H1 (cell line): ENCODE measurements at regions not wholly inside any gene's neighbourhood (a gene's known extent, or its start where the extent isn't known, plus 50 kb on each side); places are given as distances from the start of the nearest gene placed in this dataset.
A peak's percentile ranks its signal among the peaks of the same experiment; 100 is the strongest.

Experiments
- CTCF ChIA-PET: fragments of 300-600 bp; sonication (Branson Sonifier 250); formaldehyde crosslinking; loops from one replicate; lab custom pipeline; 2021; ENCODE audit not compliant: partially characterized antibody; lab: Charles Lee
- POLR2A ChIA-PET: fragments of 300-600 bp; sonication (Branson Sonifier 250); formaldehyde crosslinking; loops from one replicate; lab custom pipeline; 2021; ENCODE audit warnings: inconsistent platforms; ENCODE audit not compliant: partially characterized antibody; lab: Charles Lee
- DNase-seq, 2 experiments: peaks; one replicate each; pipeline versions ENCODE4 v3.0.0 to v3.0.0-alpha.2; 2010 to 2022; ENCODE audit warnings: low spot score in 2 of 2, low read depth in 1 of 2, mixed read lengths in 1 of 2
- FAIRE-seq: peaks from 2 replicates; lab custom pipeline; 2011; peaks lifted over from hg19 to GRCh38; lab: Jason Lieb, UNC
- H2AFZ ChIP-seq: 2 replicates; pipeline ENCODE4 v1.8.1; 2012; ENCODE audit warnings: low read length, inconsistent platforms
- H2AK5ac ChIP-seq: 2 replicates; pipeline ENCODE4 v1.6.1; 2013; ENCODE audit warnings: low read depth, low read length
- H2BK120ac ChIP-seq: replicated peaks from 2 replicates; pipeline ENCODE3; 2013; ENCODE audit warnings: low read depth, low read length, inconsistent platforms
- H2BK12ac ChIP-seq: 2 replicates; pipeline ENCODE4 v1.6.1; 2013; ENCODE audit warnings: low read depth, low read length
- H2BK15ac ChIP-seq: 2 replicates; pipeline ENCODE4 v1.6.1; 2013; ENCODE audit warnings: low read length
- H2BK20ac ChIP-seq: 2 replicates; pipeline ENCODE4 v1.6.1; 2013; ENCODE audit warnings: low read length
- H2BK5ac ChIP-seq: 2 replicates; pipeline ENCODE4 v1.6.1; 2013; ENCODE audit warnings: low read depth, low read length
- H3K14ac ChIP-seq: 2 replicates; pipeline ENCODE4 v1.6.1; 2013; ENCODE audit warnings: inconsistent platforms; ENCODE audit not compliant: insufficient read length
- H3K18ac ChIP-seq: 2 replicates; pipeline ENCODE4 v1.6.1; 2013; ENCODE audit warnings: low read length; ENCODE audit errors: extremely low read depth
- H3K23ac ChIP-seq: 2 replicates; pipeline ENCODE4 v1.6.1; 2013; ENCODE audit warnings: inconsistent platforms; ENCODE audit not compliant: insufficient read length
- H3K23me2 ChIP-seq: 2 replicates; pipeline ENCODE4 v1.6.1; 2013; ENCODE audit warnings: low read depth, low read length
- H3K27ac ChIP-seq: 2 replicates; pipeline ENCODE4 v1.6.1; 2011; ENCODE audit warnings: low read depth, low read length, inconsistent platforms
- H3K27me3 ChIP-seq, 4 experiments: replicated peaks in 1 of 4; 1 replicate in 1 of 4; 2 replicates in 3 of 4; pipeline versions ENCODE4 v1.6.1 to v1.8.1; 2011 to 2013; ENCODE audit warnings: low read length in 3 of 4, mild to moderate bottlenecking in 3 of 4, inconsistent platforms in 2 of 4, mixed read lengths in 2 of 4, moderate library complexity in 1 of 4; ENCODE audit not compliant: control insufficient read depth in 3 of 4, insufficient read depth in 3 of 4; ENCODE audit errors: extremely low read depth in 1 of 4
- H3K36me3 ChIP-seq, 4 experiments: 2 replicates each; pipeline versions ENCODE4 v1.6.1 to v1.8.1; 2011 to 2013; ENCODE audit warnings: mild to moderate bottlenecking in 4 of 4, low read length in 3 of 4, moderate library complexity in 2 of 4, control low read depth in 1 of 4, inconsistent platforms in 1 of 4; ENCODE audit not compliant: insufficient read depth in 4 of 4, control insufficient read depth in 2 of 4
- H3K4ac ChIP-seq: replicated peaks from 2 replicates; pipeline ENCODE3; 2013; ENCODE audit warnings: low read length, low read depth, mixed read lengths, inconsistent platforms; ENCODE audit not compliant: insufficient read length
- H3K4me1 ChIP-seq, 4 experiments: replicated peaks in 1 of 4; 1 replicate in 1 of 4; 2 replicates in 3 of 4; pipeline versions ENCODE4 v1.6.1 to v1.8.1; 2011 to 2013; ENCODE audit warnings: low read length in 3 of 4, inconsistent platforms in 2 of 4, mixed read lengths in 1 of 4; ENCODE audit not compliant: insufficient read depth in 4 of 4, control insufficient read depth in 3 of 4
- H3K4me2 ChIP-seq, 2 experiments: 2 replicates each; pipeline versions ENCODE4 v1.6.1 to v1.8.1; 2011 to 2013; ENCODE audit warnings: low read depth in 2 of 2, low read length in 2 of 2, control low read depth in 1 of 2, inconsistent platforms in 1 of 2, mild to moderate bottlenecking in 1 of 2; ENCODE audit not compliant: insufficient read depth in 1 of 2
- H3K4me3 ChIP-seq, 4 experiments: fragments of 200-600, 300-600 bp in 1 of 4; sonication (generic), shearing (Covaris generic), sonication (Bioruptor Twin) in 1 of 4; 2 replicates each; pipeline versions ENCODE4 v1.5.1 to v1.8.1; 2011 to 2016; ENCODE audit warnings: low read length in 4 of 4, low read depth in 3 of 4, control low read depth in 2 of 4, inconsistent platforms in 2 of 4, mild to moderate bottlenecking in 2 of 4, mixed read lengths in 1 of 4, moderate library complexity in 1 of 4; ENCODE audit not compliant: insufficient read depth in 2 of 4; ENCODE audit errors: extremely low read depth in 1 of 4
- H3K56ac ChIP-seq: replicated peaks from 2 replicates; pipeline ENCODE3; 2013; ENCODE audit warnings: low read depth, mild to moderate bottlenecking, mixed read lengths, low read length, inconsistent platforms; ENCODE audit not compliant: insufficient read length
- H3K79me1 ChIP-seq: 2 replicates; pipeline ENCODE4 v1.6.1; 2013; ENCODE audit warnings: low read depth, low read length, control low read depth
- H3K79me2 ChIP-seq, 2 experiments: 2 replicates each; pipeline versions ENCODE4 v1.6.1 to v1.8.1; 2012 to 2013; ENCODE audit warnings: low read length in 2 of 2, mild to moderate bottlenecking in 2 of 2, inconsistent platforms in 1 of 2; ENCODE audit not compliant: insufficient read depth in 2 of 2, control insufficient read depth in 1 of 2
- H3K9ac ChIP-seq, 4 experiments: replicated peaks in 1 of 4; 1 replicate in 1 of 4; 2 replicates in 3 of 4; pipeline versions ENCODE4 v1.6.1 to v1.8.1; 2011 to 2013; ENCODE audit warnings: low read depth in 3 of 4, low read length in 3 of 4, control low read depth in 2 of 4, mild to moderate bottlenecking in 2 of 4, moderate library complexity in 2 of 4, inconsistent platforms in 1 of 4; ENCODE audit errors: extremely low read depth in 1 of 4
- H3K9me3 ChIP-seq, 2 experiments: 2 replicates each; pipeline versions ENCODE4 v1.6.1 to v1.8.1; 2012 to 2013; ENCODE audit warnings: mild to moderate bottlenecking in 2 of 2, moderate library complexity in 2 of 2, control low read depth in 1 of 2, inconsistent platforms in 1 of 2, low read depth in 1 of 2, low read length in 1 of 2, mixed read lengths in 1 of 2; ENCODE audit not compliant: insufficient read depth in 2 of 2
- H4K20me1 ChIP-seq, 2 experiments: replicated peaks in 1 of 2; 2 replicates each; pipeline versions ENCODE3 to v1.8.1; 2011 to 2013; ENCODE audit warnings: inconsistent platforms in 2 of 2, low read length in 2 of 2, mild to moderate bottlenecking in 1 of 2; ENCODE audit not compliant: insufficient read depth in 2 of 2, control insufficient read depth in 1 of 2
- H4K5ac ChIP-seq: 2 replicates; pipeline ENCODE4 v1.6.1; 2013; ENCODE audit warnings: low read length, low read depth, mixed read lengths, inconsistent platforms; ENCODE audit not compliant: insufficient read length
- H4K8ac ChIP-seq: 2 replicates; pipeline ENCODE4 v1.8.0; 2013; ENCODE audit warnings: mild to moderate bottlenecking, moderate library complexity, low read length, inconsistent platforms; ENCODE audit not compliant: insufficient read depth; ENCODE audit errors: extremely low read depth
- H4K91ac ChIP-seq: replicated peaks from 2 replicates; pipeline ENCODE3; 2013; ENCODE audit warnings: low read length, mixed read lengths, inconsistent platforms; ENCODE audit not compliant: insufficient read length
- CTCF ChIP-seq, 3 experiments: IDR thresholded peaks; 1 replicate in 2 of 3; 2 replicates in 1 of 3; pipeline versions ENCODE4 v1.5.1 to v1.6.1; 2011; ENCODE audit warnings: low read length in 3 of 3, mild to moderate bottlenecking in 3 of 3, inconsistent platforms in 2 of 3, low read depth in 1 of 3, moderate library complexity in 1 of 3; ENCODE audit not compliant: insufficient read depth in 1 of 3; ENCODE audit errors: control extremely low read depth in 1 of 3
- RAD21 ChIP-seq, 2 experiments: IDR thresholded peaks in 1 of 2; conservative IDR thresholded peaks in 1 of 2; 2 replicates each; pipeline ENCODE4 v1.6.1; 2011; ENCODE audit warnings: low read depth in 2 of 2, low read length in 2 of 2, improper control_type of control experiment in 1 of 2, inconsistent platforms in 1 of 2, mild to moderate bottlenecking in 1 of 2, moderate library complexity in 1 of 2
- RNF2 ChIP-seq: fragments of 200-900, 300-1000 bp; sonication (generic); IDR thresholded peaks from 2 replicates; pipeline ENCODE4 v1.7.1; 2016; ENCODE audit warnings: borderline replicate concordance, low read depth, mild to moderate bottlenecking, antibody characterized with exemption, low read length; ENCODE audit not compliant: poor library complexity, severe bottlenecking; ENCODE audit errors: missing control alignments
- WGBS, 2 experiments: shearing (Covaris generic) in 1 of 2; methylation state at CpG; one replicate each; pipeline versions ENCODE4 v1.1.6 to v1.1.7; 2013 to 2015; ENCODE audit warnings: low lambda C conversion rate in 2 of 2, mixed read lengths in 2 of 2, inconsistent platforms in 1 of 2, low coverage in 1 of 2, missing lambda C conversion rate in 1 of 2; ENCODE audit not compliant: insufficient replicate concordance in 2 of 2, insufficient coverage in 1 of 2, insufficient read length in 1 of 2; ENCODE audit errors: extremely low coverage in 1 of 2, missing lambda C conversion rate in 1 of 2; 5-methylcytosine and 5-hydroxymethylcytosine counted together

GRCh38 chr16:63461248-63461841 is 1425.1 kb upstream of the CDH8 start:
- Histone ChIP-seq H3K23me2 (no peaks in the 10 kb centered on the region; the same call in 1 of the 2 replicates), H3K4me1 (peaks cover 0 to 3% (median 0%) of the 10 kb centered on the region in 4 experiments; a peak in 1 of 7 replicates), H3K27me3 (no peaks in the 10 kb centered on the region), H4K5ac (no peak overlapping the region), H2BK20ac (0 out of 2 replicates have a peak overlapping the region, but pooled peaks have one; percentile 9), H3K18ac (no peak overlapping the region), H2BK120ac (no peak overlapping the region), H3K27ac (no peak overlapping the region), H3K4ac (no peak overlapping the region), H3K9ac (no peak overlapping the region), H3K36me3 (no peaks in the 10 kb centered on the region), H3K14ac (no peak overlapping the region), H3K4me3 (no peak overlapping the region), H3K9me3 (no peaks in the 10 kb centered on the region), H3K4me2 (no peak overlapping the region), H2BK5ac (no peak overlapping the region), H3K56ac (no peak overlapping the region), H2AFZ (peak overlapping the region; percentile 65; the same call in 1 of the 2 replicates), H2AK5ac (no peak overlapping the region), H2BK12ac (no peak overlapping the region)
- 87% methylated on average over 3 of the region's 3 CpGs; no CpG with 5 or more reads in 1 of the 2 experiments for WGBS, 2 experiments
- FAIRE-seq (peak; percentile 55), DNase-seq (peak in 1 of 2 experiments; percentile 50)
- POLR2A ChIA-PET, result no interaction called here
- TF ChIP-seq RAD21 (IDR thresholded peaks at IDR 0.05 in 1 of 2, conservative IDR thresholded peaks at IDR 0.05 in 1 of 2; ENCODE audit: low read depth in 2 of 2, low read length in 2 of 2) (peak; percentile 88 to 89), CTCF (IDR thresholded peaks at IDR 0.05; ENCODE audit: control extremely low read depth in 1 of 3, insufficient read depth in 1 of 3, low read depth in 1 of 3, low read length in 3 of 3) (peak in 2 of 3 experiments; percentile 46 to 52; a peak in 2 of 4 replicates), RNF2 (no peak)
- TF ChIP-seq, all 59 proteins: peak for 2
- no peak overlapping the region for H4K91ac ChIP-seq
- H2BK15ac ChIP-seq, result no peak overlapping the region
- H3K23ac ChIP-seq, result no peak overlapping the region
- no peak overlapping the region for H4K8ac ChIP-seq
- no peaks in the 10 kb centered on the region for H3K79me1 ChIP-seq
- no peaks in the 10 kb centered on the region for H4K20me1 ChIP-seq
- no peaks in the 10 kb centered on the region for H3K79me2 ChIP-seq
- CTCF ChIA-PET, result interaction anchor here (0.6 to 6.6 kb wide), 50 partner anchors 10 to 1597 kb away, joined by 3 to 68 read pairs (median 4); no protein-coding TSS in a partner anchor
